AG10803 (cell line): ENCODE measurements at regions not wholly inside any gene's neighbourhood (a gene's known extent, or its start where the extent isn't known, plus 50 kb on each side); places are given as distances from the start of the nearest gene placed in this dataset.

Source experiments
- DNase-seq: peaks from one replicate; pipeline ENCODE4 v3.0.0; 2010; ENCODE audit warnings: low read depth
- H3K4me3 ChIP-seq: 2 replicates; pipeline ENCODE4 v1.5.1; 2011; ENCODE audit warnings: mild to moderate bottlenecking, low read length, control low read depth
- CTCF ChIP-seq: conservative IDR thresholded peaks from 2 replicates; pipeline ENCODE4 v1.5.1; 2011; ENCODE audit warnings: mild to moderate bottlenecking, low read length, control low read depth, inconsistent platforms

- H3K4me3 ChIP-seq = no peak overlapping the region
- no peak for DNase-seq
- TF ChIP-seq CTCF = no peak
These were observed 80.2 kb upstream of the CHODL start for GRCh38 chr21:18164483-18164882.

- no peak for DNase-seq
- no peak for TF ChIP-seq CTCF
- H3K4me3 ChIP-seq = no peak overlapping the region
These were observed 80.7 kb upstream of the CHODL start for GRCh38 chr21:18163956-18164355.

- TF ChIP-seq CTCF = no peak
- DNase-seq = no peak
- H3K4me3 ChIP-seq = no peak overlapping the region
These were observed 82.8 kb upstream of the CHODL start for GRCh38 chr21:18161841-18162240.

GRCh38 chr21:18157406-18157805 is 87.2 kb upstream of the CHODL start:
- no peak overlapping the region for H3K4me3 ChIP-seq
- no peak for DNase-seq
- TF ChIP-seq CTCF = no peak

GRCh38 chr21:18155508-18156193 is 89.0 kb upstream of the CHODL start:
- no peak overlapping the region for H3K4me3 ChIP-seq
- no peak for TF ChIP-seq CTCF
- DNase-seq = no peak

GRCh38 chr21:18153063-18153462 is 91.6 kb upstream of the CHODL start:
- no peak for DNase-seq
- H3K4me3 ChIP-seq = no peak overlapping the region
- TF ChIP-seq CTCF = no peak

GRCh38 chr21:18152371-18152770 is 92.3 kb upstream of the CHODL start:
- no peak overlapping the region for H3K4me3 ChIP-seq
- no peak for TF ChIP-seq CTCF
- no peak for DNase-seq
